Suppressor macrophage (primary cell): ENCODE measurements at regions not wholly inside any gene's neighbourhood (a gene's known extent, or its start where the extent isn't known, plus 50 kb on each side); places are given as distances from the start of the nearest gene placed in this dataset.

Experiments used
- DNase-seq, 4 experiments: peaks; one replicate each; pipeline ENCODE4 v3.0.0-alpha.2; 2020 to 2022

DNA sequence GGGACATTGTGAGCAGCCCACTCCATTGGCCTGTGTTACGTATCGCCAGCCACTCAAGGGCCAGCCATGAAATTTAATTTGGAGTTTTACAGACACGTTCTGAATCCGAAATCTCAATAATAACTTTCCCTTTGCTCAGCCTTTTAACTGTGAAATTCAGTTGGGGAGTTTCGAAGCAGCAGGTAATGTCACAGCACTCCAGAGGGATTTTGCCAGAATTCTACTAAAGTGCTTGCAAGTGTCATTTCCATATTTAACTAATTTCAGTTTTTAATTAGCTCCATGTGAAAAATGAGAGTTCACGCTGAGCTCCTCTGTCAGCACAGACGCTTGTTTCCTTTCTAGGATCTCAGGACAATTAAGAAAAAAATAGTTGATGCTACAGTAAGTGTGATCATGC, 267.1 kb upstream of the WWC1 start:
- DNase-seq = no peak

DNA sequence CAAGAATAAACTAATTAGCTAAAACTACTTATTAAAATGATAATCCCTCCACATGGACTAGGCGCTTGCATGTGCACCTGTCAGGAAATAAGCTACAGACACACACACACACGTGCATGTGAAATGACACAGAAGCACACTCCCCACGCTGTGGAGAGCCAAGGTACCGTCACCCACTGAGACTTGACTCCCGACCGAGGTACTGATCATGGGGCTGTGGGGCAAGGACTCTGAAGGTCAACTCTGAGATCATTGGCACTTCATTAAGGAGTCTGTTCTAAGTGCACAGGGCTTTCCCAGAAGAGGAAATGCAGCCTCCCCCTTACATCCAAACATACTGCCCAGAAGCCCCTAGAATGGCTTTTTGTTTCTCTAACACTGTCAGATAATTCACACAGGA, 264.4 kb upstream of the WWC1 start:
- DNase-seq = no peak

DNA sequence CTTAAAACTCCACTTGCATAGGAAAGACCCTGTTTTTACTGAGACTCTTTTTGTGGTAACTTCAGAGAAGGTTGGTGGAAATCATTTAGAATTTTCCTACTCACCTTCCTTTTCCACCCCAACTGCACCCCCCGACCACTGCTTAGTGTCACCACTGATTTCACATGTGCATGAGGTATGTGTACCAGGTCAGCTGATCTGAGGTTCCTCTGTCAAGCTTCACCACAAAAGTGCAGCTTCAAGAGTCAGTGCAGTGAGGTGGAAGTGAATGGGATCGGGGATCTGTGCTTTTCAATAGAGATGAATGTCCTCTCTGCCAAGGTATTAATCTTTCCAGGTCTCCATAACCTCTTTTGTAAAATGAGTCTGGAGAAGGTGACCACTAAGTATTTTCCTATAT, 260.5 kb upstream of the WWC1 start:
- no peak for DNase-seq

DNA sequence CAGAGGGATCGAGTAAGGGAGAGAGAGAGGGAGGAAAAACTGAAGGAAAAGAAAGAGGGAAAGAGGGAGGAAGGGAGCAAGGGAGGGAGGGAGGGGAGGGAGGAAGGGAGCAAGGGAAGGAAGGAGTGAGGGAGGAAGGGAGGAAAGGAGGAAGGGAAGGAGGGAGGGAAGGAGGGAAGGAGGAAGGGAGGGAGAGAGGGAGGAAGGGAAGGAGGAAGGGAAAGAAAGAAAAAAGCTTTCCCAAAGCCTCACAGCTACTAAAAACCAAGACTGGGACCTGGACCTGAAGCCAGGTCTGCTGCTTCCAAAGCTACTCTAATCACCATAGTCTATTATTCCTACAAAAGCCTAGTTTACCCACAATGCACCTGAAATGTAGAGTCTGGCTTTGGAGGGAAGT, 259.8 kb upstream of the WWC1 start:
- no peak for DNase-seq

DNA sequence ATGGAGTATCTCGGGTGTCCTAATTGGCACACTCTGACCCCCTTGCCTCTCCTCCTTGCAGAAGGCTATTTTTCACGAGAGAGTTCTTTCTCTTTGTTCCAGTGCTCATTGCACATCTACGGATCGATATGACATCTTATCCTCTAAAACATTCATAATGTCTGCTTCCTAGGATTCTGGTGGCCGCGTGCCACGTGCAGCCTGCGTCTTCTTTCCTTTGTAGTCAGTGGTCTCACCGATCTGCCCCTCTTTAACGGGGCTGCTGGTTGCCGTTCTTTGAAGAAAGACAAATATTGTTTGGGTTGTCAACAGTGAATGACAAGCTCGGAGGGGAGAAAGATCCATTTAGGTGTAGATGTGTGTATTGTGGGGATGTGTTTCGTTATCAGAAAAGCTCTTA, 252.4 kb upstream of the WWC1 start:
- no peak for DNase-seq

DNA sequence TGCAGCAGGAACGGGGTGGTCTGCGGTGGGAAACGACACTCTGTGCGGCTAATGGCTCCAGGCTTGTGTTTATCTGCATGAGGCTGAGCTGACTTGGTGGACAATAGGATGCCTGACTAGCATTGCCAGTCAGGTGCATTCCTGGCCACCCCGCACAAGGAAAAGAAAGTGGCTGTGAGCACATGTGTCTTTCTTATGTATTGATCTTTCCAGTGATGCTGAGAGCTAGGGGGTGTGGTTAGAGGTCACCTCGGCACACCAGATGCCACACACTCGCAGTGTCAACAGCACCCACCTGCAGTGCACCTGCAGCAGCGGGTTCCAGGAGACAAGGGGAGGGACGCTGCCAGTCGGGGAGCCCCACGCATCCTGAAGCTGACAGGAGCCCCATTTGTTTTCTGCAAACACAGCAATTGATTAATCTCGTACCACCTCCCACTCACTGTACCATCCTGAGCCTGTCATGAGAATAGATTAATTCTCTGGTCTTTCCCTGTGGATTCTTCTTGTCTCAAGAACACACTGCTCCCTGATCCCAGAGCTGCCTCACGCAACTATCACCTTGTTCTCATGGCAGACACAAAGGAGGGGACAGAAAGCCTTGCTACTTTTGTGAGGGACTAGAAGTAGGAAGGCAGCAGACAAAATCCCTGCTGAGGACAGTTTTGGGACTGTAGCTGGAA, 251.7 kb upstream of the WWC1 start:
- no peak for DNase-seq

DNA sequence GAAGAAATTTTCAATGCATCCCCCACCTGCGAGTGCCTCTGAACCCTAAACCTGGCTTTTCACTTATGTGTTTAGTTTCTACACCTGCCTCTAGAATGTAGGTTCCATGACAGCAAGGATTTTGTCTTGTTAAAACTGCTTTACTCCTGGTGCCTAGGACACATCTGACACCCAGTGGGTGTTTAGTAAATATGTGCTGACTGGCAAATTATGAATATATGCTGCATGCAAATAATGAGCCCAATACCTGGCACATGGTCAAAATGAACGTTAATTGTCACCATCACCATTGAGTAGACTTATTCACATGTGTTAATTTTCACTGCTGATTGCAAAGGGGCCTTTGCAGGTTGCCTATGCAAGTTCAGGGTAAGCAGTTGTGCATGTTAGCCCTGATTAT, 249.9 kb upstream of the WWC1 start:
- no peak for DNase-seq

DNA sequence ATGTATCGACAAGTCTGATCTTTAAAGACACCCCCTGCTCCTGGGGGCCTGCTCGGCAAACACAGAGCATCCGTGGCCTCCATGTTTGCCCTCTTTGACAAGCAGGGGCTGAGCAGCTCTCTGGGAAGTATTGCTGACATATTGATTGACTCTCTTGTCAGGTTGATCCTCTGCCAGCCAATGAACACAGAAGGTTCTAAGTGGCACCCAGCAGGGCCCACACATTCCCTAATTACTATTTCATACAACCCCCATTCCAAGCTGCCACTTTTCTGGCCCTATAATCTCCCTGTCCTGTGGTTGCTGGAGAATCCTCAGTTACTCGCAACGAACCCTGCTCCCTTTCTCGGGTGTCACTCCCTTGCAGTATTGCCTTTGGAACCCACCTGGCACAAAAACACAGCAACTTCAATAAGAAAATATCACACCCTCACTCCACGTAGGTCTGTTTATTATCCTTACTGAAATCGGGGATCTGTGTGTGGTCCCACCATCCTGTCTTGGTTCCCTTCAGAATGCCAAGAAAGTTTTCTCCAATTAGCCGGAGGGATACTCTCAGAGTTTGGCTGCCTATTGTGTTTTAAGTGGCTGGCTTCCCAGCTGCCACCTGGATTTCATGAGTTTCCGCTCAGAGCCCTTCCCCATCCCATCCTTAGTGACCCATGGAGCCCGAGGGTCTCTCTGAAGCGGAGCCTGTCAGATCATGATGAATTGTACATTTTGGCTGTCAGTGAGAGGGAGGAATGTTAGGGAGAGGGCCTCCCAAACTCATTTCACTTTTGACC, 249.0 kb upstream of the WWC1 start:
- DNase-seq = no peak

DNA sequence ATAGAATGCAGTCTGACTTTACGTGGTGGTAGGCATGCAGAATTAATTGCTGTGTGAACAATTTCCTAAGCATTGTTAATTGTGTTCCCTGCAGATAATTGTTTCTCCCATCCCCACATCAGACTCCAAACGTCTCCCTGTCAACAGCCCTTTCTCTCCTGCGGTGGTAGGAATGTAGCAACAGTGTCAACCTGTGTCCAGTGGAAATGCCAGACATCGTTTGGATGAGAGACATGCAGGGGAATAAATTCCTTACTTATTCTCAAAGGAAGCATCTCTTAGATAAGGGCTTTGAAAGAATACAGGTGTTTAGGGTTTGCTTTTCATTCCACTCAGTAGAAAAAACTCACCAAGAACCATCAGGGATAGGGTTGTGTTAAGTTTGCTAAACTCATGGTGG, 245.3 kb upstream of the WWC1 start:
- DNase-seq = no peak

DNA sequence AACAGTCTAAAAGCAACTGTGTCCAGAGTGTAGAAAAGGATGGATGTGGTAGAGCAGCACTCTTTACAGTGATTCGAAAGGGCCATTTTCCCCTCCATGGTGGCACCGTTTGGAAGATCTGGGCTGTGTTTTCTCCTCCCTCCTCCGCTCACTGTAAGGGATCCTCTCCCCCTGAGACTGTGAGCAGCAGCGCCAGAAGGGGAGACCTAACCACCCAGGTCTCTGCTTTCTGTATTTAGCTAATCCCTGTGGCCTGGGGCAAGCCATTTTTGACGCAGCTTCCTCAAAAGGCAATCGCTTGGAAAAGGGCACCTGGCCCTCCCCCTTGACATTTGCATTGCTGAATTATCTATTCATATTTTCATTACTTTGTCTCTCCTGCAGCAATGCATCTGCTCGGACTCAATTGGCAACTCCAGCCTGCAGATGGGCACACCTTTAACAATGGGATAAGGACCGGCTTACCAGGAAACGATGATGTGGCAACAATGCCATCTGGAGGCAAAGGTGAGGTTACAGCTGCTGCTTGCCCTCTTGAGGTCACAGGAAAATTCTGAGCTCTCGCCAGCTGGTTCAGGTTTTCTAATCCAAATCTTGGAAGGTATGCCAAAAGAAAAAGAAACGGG, 244.3 kb upstream of the WWC1 start:
- DNase-seq = peak; percentile 31 to 45 (median 38)

DNA sequence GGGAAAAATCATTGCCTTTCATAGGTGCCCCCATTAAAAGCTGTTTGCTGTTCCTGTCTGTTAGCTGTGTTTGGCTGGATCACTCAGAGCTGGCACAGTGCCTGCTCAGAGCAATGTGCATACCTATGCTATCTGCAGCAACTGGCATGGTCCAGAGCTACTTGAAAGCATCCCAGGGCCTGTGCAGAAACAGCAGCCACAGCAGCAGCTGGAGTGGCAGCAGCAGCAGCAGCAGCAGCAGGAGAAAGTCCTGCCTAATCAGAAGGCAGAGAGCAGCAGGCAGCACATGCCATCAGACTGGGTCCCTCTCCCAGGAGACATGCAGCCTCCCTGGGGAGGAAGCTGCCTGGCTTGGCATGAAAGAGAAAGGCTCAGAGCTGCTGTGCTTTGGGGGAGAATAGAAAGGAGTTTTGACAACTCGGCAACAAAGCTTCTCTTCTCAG, 243.8 kb upstream of the WWC1 start:
- no peak for DNase-seq

DNA sequence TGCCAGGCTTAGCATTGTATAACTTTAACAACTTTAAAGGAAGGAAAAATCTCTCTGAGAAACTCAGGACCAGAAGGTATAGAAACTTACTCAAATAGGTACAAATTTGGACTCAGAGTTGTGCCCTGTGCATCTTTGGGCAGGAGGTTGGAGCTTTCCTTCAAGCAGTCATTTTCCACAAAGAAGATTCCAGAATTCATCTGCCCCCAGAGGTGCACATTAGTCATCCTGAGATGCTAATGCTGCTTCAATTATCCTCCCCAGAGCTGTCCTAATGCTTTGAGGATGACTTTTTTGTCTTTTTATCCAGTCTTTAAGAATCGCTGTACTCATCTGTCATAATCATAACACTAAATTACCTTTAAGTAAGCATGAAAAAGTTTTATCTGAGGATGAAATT, 243.0 kb upstream of the WWC1 start:
- no peak for DNase-seq

DNA sequence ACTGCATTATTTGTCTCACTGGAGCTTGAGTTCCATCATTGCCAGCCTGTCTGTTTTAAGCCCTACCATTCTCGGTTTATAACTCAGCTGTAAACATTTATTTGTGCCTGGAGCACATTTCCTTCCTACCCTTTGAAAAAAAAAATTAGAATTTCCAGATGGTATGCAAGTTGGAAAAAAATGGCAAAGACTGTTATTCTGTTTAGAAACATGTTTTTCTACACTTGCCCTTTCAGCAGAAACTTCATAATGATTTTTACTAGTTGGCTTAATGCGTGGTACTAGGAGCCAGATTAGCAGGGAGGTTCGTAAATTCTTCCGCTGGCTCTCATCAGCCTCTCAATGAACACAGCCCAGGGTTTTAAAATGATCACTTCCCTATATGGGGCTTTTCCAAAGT, 238.8 kb upstream of the WWC1 start:
- DNase-seq = no peak

DNA sequence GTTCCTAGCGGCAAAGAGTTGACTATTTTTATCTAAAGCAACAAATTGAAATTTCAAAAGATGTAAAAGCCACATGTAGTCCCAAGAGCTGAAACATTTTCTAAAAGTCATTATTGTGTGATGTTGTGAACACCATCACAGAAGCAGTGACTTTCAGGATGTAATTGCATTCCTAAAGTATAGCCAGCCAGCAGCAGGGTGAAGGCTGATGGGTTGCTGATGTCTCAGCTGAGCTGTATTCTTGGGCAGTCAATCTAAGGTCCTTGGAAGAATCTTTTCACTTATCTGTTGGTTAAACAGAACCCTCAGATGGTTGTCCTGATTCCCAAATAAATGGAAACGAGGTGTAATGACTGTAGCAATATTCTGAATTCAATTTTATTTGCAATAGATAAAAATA, 237.4 kb upstream of the WWC1 start:
- DNase-seq = no peak

DNA sequence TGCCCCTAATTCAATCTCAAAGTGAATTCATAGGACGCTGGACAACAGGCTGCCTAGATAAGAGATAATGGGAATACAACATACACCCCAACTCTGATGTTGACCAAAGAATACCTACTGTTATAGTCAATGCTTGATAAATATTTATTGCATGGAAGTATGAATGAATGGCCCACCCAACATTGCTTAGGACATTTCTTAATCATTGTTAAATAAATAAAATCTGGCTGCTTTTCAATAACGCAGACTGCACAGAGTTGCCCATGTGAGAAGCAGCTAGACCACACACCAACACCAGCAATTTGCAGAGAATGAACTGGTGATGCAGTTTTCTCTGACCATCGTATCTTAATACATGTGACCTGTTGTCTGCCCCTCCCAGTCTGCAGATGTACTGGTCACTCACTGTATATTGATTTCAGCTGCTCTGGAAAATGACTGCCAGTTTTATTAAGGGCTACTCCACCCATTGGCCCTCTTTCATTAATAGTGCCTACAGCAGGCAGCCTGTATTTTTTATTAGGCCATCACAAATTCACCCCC, 236.2 kb upstream of the WWC1 start:
- DNase-seq = no peak

DNA sequence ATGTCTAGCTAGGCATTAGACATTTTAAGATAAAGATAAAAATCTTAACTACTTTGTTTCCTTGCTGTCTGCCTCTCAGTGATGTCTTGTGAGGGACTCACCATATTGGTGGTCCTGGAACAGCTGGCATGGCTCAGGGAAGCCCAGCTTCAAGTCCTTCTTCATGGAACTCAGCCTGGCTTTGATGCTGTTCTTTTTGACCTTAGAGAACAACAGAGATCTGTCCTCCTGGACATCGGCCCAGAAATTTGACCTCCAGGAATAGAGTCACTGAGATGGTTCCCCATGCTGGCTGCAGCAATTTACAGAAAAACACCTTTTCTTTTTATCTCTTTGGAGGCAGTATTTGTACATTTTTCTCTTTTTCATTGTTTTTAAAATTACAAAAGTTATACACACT, 235.5 kb upstream of the WWC1 start:
- DNase-seq = no peak

DNA sequence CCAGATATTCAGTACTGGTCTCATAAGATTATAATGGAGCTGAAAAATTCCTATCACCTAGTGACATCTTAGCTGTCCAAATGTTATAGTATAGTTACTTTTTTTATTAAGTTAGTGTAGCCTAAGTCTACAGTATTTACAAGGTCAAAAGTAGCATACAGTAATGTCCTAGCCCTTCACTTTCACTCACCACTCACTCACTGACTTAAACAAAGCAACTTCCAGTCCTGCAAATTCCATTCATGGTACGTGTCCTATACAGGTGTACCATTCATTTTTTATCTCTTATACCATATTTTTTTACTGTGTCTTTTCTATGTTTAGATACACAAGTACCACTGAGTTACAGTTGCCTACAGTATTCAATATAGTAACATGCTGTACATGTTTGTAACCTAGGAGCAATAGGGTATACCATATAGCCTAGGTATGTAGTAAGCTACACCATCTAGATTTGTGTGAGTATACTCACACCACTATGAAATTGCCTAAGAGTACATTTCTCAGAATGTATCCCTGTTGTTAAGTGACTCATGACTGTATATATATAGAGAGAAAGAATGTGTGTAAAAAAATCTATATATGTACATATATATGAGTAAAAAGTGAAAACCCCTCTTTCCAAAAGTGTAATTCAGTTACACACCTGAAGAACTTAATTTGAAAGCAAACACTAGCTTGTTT, 234.8 kb upstream of the WWC1 start:
- no peak for DNase-seq

DNA sequence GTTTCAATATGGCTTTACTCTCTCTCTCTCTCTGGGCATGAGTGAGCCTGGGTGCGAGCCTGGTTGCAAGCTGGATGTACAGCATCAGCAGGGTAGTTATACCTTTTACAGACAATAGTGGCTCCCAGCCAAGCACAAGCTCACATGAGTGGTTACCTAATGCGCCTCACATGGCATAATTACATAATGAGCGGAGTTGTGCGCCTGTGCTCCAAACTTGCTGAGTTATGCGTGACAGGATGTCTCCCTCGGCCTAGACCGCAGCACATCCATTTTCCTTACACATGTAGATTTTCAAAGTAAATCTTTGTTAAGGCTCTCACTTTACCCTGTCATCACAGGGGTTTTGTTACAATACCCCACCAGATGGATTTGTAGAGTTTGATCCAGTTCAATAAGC, 233.5 kb upstream of the WWC1 start:
- DNase-seq = no peak

DNA sequence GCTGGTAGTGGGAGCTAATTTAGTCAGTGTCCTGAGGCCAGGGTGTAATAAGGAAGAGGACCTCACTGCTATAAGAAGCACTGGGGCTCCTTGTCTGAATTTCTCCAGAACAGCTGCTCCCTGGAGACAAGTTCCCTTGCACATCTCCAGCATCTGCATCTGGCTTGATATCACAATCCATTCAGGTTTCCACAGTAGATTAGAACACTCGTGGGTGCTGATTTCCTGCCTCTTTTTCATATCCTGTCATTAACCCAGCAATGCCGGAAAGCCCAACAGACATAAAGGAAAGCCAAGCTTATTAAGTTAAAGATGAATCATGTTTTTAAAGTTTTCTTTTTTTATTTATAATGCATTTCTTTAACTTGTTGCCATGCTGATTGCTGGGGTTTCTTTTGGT, 232.3 kb upstream of the WWC1 start:
- DNase-seq = no peak

DNA sequence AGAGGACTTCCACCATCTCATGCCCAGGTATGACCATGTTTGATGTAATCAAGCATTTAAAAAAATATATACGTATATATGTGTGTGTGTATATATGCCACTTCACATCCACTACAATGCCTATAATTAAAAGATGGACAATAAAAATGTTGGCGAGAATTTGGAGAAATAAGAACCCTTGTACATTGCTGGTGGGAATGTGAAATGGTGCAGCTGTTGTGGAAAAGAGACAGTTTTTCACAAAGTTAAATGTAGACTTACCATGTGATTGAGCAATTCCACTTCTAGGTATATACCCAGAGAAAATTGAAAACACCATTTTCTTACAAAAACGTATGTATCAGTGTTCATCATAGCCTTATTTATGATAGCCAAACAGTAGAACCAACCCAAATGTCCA, 229.2 kb upstream of the WWC1 start:
- DNase-seq = no peak

DNA sequence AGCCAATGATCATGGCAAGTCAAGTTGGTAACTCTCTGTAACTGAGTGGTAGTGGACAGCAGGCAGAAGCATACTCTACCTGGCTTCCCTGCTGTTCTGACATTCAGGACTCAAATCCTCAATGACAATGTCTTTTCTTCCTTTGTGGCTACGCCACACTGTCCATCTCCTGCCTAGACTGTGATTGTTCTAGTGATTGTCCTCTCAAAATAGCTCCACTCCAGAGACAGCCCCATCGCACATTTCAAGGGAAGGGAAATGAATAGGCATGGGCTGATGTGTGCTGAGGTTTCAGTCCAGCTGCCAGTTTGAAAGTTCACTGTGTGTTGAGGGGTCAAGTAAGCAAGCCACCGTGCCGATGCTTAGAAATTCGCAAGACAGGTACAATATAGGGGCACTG, 227.0 kb upstream of the WWC1 start:
- no peak for DNase-seq

DNA sequence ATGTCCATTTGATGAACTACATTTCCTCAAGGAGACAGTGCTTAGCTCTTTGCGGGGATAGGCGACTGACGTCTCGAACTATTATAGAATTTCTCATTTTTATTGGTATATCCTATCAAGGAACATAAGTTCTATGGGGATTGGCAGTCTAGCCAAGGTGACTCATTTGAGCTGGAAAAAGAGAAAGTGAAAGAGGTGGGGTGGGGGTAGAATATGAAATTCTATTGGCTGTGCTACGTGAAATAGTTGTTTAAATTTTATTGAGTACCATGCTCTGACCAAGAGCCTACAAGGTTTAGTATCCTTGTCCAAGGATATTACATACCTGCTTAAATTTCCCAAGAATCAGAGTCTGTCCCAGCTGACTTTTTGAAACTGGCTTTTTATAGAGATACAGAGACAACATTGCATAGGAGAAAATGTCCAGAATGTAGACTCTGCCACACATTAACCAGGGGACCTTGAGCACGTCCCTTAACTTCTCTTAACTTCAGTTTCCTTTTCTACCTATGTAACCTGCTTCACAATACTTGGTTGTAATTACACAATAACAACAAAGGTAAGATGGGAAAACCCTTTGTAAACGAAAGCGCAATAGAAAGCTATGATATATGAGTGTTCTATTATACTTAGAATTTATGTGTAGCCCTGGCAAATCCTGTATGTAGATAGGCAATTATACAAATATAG, 226.4 kb upstream of the WWC1 start:
- no peak for DNase-seq
